NCI-H2107 (cell line): ENCODE measurements at regions not wholly inside any gene's neighbourhood (a gene's known extent, or its start where the extent isn't known, plus 50 kb on each side); places are given as distances from the start of the nearest gene placed in this dataset.
"Not testable (repeated sequence)": the region's sequence is repeated elsewhere in the genome, so short reads cannot be mapped to it uniquely, and the experiment has no call there.

Experiments used
- DNase-seq: peaks from one replicate; lab custom pipeline; 2025; lab: John Stamatoyannopoulos, UW

- DNase-seq, result no peak
Observed at GRCh38 chr6:10180138-10181074, 234.5 kb downstream of the TFAP2A start.

GRCh38 chr6:10177704-10178103, 237.2 kb downstream of the TFAP2A start:
- no peak for DNase-seq

GRCh38 chr6:10175362-10175761, 239.5 kb downstream of the TFAP2A start:
- DNase-seq, result no peak

- no peak for DNase-seq
Observed at GRCh38 chr6:10174761-10175160, 240.1 kb downstream of the TFAP2A start.

- DNase-seq, result no peak
Observed at GRCh38 chr6:10174056-10174455, 240.8 kb downstream of the TFAP2A start.

- not testable (repeated sequence) for DNase-seq
Observed at GRCh38 chr6:10171706-10172105, 243.2 kb downstream of the TFAP2A start.

GRCh38 chr6:10170816-10171215, 244.1 kb downstream of the TFAP2A start:
- no peak for DNase-seq

GRCh38 chr6:10166031-10166430, 248.8 kb downstream of the TFAP2A start:
- no peak for DNase-seq

- DNase-seq, result no peak
Observed at GRCh38 chr6:10163203-10163962, 251.5 kb downstream of the TFAP2A start.

GRCh38 chr6:10156875-10157274, 258.0 kb downstream of the TFAP2A start:
- no peak for DNase-seq

- no peak for DNase-seq
Observed at GRCh38 chr6:10154251-10154650, 260.6 kb downstream of the TFAP2A start.

- DNase-seq, result no peak
Observed at GRCh38 chr6:10151144-10151915, 263.5 kb downstream of the TFAP2A start.

GRCh38 chr6:10149603-10150002, 265.3 kb downstream of the TFAP2A start:
- DNase-seq, result no peak

GRCh38 chr6:10146715-10147451, 268.0 kb downstream of the TFAP2A start:
- no peak for DNase-seq

- DNase-seq, result no peak
Observed at GRCh38 chr6:10144772-10145171, 270.1 kb downstream of the TFAP2A start.

- DNase-seq, result no peak
Observed at GRCh38 chr6:10141746-10142443, 273.0 kb downstream of the TFAP2A start.

GRCh38 chr6:10140824-10141223, 274.1 kb downstream of the TFAP2A start:
- no peak for DNase-seq

- no peak for DNase-seq
Observed at GRCh38 chr6:10140136-10140535, 274.7 kb downstream of the TFAP2A start.

GRCh38 chr6:10138917-10139316, 276.0 kb downstream of the TFAP2A start:
- DNase-seq, result no peak

- DNase-seq, result no peak
Observed at GRCh38 chr6:10136636-10137035, 278.2 kb downstream of the TFAP2A start.

GRCh38 chr6:10134185-10134584, 280.7 kb downstream of the TFAP2A start:
- DNase-seq, result not testable (repeated sequence)
